Fibroblast of skin of scalp (primary cell): ENCODE measurements at regions not wholly inside any gene's neighbourhood (a gene's known extent, or its start where the extent isn't known, plus 50 kb on each side); places are given as distances from the start of the nearest gene placed in this dataset.

Experiments used
- DNase-seq: peaks from one replicate; pipeline ENCODE4 v3.0.0-alpha.2; 2013

DNA sequence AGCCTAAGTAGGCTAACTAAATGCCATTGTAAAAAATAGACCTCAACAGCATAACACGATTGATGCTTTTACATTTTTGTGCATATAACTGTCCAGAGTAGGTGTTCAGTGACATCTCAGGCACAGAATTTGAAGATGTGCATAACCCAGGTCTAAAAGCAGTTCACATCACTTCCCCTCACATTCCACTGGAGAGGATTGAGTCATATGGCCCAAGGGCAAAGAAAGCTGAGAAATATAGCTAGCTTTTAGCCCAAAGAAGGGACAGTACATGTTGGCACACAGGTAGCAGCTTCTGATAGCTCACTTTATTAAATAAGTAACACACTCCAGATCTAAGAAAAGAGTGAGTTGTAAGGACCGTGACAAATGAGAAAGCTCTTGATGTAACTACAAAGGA is 2259.5 kb upstream of the WWC1 start:
- DNase-seq = no peak

DNA sequence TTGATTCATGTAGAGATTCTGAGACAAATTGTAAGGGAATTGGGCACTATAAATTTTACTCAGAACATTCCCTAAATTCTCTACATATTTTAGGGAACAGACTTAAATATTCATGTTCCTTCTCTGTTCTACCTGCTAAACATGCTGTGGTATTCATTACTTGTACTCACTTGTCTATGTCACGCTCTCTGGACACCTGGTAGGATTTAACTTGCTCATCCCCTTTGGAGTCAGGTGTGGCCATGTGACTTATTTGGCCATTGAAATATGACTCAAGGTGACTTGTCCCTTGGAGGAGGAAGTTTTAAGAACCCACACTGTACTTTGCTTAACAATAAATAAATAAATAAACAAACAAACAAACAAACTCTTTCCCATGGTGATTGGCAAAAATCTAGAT is 2258.8 kb upstream of the WWC1 start:
- no peak for DNase-seq

DNA sequence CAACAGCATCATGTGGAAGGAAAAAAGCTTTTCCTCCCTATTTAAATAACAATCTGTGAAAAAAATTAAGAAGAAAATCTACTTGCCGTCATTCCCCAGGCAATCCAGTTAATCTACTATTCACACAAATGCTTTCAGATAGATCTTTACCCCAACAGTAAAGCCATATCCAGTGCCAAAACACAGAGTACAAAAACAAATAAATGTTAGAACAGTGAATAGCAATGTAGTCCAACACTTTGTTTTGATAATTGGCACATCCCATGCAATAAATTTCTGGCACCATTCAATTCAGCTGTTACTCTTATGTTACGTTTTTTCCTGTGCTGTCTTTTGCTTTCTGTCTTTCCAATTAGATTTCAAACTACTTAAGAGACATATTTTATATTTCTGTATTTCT is 2245.5 kb upstream of the WWC1 start:
- DNase-seq = no peak

GRCh38 chr5:166046956-166047355 is 2244.5 kb upstream of the WWC1 start:
- DNase-seq = no peak

DNA sequence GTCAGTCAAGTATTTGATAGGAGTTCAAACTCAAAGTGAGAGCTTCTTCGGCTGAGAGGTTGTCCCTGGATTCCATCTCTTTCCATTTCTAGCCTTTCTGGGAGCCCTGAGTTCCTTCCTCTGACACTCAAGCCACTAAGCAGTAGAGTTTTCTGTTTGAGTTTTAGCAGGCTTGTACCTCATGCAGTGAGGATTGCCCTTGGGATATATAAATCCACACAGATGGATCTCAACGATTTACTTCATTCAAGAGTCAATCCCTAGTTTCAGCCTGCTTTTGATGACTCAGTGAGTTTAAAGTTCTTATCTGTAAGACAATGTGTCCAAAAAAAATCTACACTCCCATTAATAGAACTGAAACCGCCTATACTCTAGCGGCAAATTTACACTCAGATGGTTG is 2240.9 kb upstream of the WWC1 start:
- no peak for DNase-seq

- DNase-seq = no peak
Observed at GRCh38 chr5:166058660-166059059, 2232.8 kb upstream of the WWC1 start.

DNA sequence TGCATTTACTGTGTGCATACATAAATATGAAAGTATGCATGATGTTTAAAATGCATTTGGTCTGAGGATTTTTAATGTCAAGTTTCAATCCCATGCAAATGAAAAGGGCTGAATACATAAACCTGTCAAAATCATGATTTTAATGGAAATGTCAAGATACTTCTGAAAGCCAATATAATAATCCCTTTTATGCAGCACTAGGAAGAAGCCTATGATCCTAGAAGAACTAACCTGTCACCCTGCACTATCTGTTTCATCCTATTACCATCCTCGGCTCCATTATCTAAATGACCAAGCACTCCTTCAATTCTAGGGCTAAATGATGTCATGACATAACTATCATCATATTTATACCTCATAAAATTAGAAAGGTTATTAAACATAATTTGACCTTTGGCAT is 2229.4 kb upstream of the WWC1 start:
- DNase-seq = no peak

DNA sequence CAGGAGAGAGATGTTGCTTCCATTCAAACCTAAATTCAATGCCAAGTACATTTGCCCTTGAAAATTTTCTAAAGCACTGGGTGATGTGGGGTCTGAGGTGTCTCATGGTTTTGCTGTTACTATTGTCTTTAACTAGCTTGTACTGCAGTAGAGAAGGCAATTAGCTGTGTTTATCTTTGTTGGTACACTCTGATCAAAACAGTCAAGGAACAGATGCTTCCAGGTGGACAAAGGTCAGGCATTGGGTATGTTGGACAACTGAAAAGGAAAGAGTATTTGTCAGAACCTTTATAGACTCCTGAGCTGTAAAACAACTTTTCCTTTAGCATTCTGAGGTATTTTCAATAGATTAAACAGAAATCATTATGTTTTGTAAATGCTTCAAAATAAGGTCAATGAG is 2228.7 kb upstream of the WWC1 start:
- no peak for DNase-seq

GRCh38 chr5:166063261-166063660 is 2228.2 kb upstream of the WWC1 start:
- no peak for DNase-seq

DNA sequence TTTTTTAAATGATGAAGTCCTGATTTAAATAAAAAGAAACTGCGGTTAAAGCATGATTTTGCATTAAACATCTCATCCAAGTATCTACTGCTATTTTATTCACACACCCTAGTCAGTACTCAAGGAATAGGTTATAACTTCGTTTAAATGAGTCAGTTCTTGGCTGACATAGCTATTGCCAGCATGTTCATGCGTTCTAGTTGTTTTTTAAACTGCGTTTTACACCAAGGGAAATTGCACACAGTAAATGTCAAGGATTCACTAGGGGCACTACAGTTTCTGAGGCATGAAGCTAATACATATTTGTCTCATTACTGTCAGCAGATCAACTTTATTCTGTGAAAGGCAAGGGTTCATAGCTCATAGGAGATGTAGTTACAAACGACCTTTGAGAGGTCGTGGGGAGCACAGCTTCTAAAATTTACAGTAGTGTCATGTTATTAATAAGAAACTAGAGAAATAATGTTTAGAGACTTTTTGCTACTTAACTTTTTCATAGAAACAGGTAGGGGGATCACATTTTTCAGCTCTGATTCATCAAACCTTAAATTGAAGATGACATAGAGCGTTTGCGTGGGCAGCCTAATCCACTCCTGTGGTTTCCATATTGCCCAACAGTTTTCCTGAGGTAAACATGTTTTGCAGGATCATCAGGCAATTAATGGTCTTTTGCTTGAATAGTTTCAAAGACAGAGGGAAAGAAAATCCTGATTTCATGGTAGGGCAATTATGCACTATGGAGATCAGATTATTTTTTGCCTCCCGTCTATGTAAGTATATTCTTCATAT is 2222.7 kb upstream of the WWC1 start:
- DNase-seq = no peak

- no peak for DNase-seq
Observed at GRCh38 chr5:166073901-166074581, 2217.4 kb upstream of the WWC1 start.

GRCh38 chr5:166074582-166075481 is 2216.6 kb upstream of the WWC1 start:
- no peak for DNase-seq

DNA sequence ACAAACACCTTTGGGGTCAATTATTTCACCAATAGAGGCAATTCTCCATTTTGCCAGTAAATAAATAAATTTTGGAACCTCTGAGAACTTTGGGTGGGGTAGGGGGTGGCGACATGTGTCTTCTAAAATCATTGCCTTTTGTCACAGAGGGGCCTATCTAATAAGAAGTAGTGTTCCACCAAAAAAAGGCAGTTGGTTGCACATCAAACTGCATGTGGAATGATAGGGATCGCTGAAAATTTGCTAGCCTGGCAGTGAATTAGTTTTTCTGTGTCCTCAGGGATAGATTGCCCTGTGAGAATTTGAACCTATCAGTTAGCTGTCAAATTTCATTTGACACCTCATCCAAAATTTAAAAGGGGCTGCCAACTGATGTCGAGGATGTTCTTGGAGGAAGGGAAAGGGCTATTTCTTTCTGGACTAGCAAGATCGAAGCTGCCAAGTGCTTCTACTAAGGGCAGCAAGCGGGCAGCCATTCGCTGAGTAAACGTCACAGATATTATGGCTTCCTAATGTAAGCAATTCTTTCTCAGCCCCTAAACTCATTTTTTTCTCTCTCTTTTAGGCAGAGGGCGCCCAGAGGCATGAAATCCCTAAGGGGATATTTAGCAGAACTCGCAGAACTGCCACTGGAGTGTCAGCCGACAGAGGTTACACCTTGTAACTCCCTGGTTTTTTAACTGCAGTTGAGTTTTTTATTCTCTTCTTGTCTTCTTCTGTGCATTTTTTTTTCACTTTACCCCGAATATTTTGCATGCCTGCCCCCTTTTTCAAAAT is 2208.1 kb upstream of the WWC1 start:
- no peak for DNase-seq

DNA sequence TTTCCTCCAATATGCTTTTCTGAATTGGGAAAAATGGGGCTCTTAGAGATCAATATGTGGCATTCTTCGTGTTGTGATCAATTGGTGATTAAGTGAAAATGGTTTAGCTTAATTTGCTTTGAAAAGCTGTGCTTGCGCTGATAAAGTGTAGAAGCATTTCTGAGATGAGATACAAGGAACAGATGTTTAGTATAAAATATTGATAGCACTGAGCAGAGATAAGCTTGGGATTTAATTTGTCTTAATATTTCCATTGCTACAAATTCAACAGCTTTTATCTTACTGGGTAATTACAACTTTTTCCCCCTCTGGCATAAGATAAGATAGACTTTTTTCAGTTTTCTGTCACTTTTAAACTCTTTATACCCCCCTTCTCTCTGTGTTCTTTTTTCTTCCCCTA is 2204.9 kb upstream of the WWC1 start:
- no peak for DNase-seq

GRCh38 chr5:166088389-166089039 is 2202.9 kb upstream of the WWC1 start:
- no peak for DNase-seq

- no peak for DNase-seq
Observed at GRCh38 chr5:166091931-166092330, 2199.5 kb upstream of the WWC1 start.

GRCh38 chr5:166093312-166093711 is 2198.1 kb upstream of the WWC1 start:
- no peak for DNase-seq

DNA sequence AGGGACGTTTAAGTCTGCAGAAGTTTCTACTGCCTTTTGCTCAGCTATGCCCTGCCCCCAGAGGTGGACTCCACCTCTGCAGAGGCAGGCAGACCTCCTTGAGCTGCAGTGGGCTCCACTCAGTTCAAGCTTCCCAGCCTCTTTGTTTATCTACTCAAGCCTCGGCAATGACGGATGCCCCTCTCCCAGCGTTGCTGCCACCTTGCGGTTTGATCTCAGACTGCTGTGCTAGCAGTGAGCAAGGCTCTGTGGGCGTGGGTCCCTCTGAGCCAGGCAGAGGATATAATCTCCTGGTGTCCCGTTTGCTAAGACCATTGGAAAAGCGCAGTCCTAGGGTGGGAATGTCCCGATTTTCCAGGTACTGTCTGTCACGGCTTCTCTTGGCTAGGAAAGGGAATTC is 2188.5 kb upstream of the WWC1 start:
- DNase-seq = no peak

- no peak for DNase-seq
Observed at GRCh38 chr5:166111021-166111420, 2180.4 kb upstream of the WWC1 start.

GRCh38 chr5:166117072-166118066 is 2174.1 kb upstream of the WWC1 start:
- no peak for DNase-seq

- no peak for DNase-seq
Observed at GRCh38 chr5:166119506-166119905, 2171.9 kb upstream of the WWC1 start.
